ENCODE measurements at regions not wholly inside any gene's neighbourhood (a gene's known extent, or its start where the extent isn't known, plus 50 kb on each side); places are given as distances from the start of the nearest gene placed in this dataset.

- TF ChIP-seq TAF1 (IDR thresholded peaks at IDR 0.05; ENCODE audit: borderline replicate concordance, low read depth, low read length): no peak
These were observed 213.4 kb upstream of the G2E3 start (continued) for GRCh38 chr14:30345511-30345910.

GRCh38 chr14:30348445-30348844 lies 210.5 kb upstream of the G2E3 start:
- Histone ChIP-seq H3K4me1 (ENCODE audit: control insufficient read depth in 1 of 2, insufficient read depth in 2 of 2, low read depth in 1 of 2, low read length in 1 of 2) (no peaks in the 10 kb centered on the region), H3K27me3 (ENCODE audit: insufficient read depth) (peaks cover 5% of the 10 kb centered on the region; the same call in 1 of the 2 replicates), H3F3A (replicated peaks; ENCODE audit: insufficient read depth) (no peaks in the 10 kb centered on the region), H3K79me2 (ENCODE audit: insufficient read depth) (no peaks in the 10 kb centered on the region), H3K4me3 (ENCODE audit: low read depth in 2 of 2, low read length in 1 of 2) (no peak overlapping the region), H3K27ac (ENCODE audit: low read depth in 2 of 2, low read length in 1 of 2) (no peak overlapping the region), H3K9me3 (no peaks in the 10 kb centered on the region), H3K9me2 (no peaks in the 10 kb centered on the region), H4K20me1 (ENCODE audit: insufficient read depth) (no peaks in the 10 kb centered on the region), H2AFZ (ENCODE audit: low read depth) (no peak overlapping the region), H3K36me3 (replicated peaks in 1 of 2; ENCODE audit: control insufficient read depth in 1 of 2, insufficient read depth in 2 of 2, low read length in 1 of 2) (no peaks in the 10 kb centered on the region), H3K4me2 (no peak overlapping the region), H3K9ac (no peak overlapping the region)
- ChIA-PET CTCF (no interaction called here), POLR2A (no interaction called here)
- WGBS (ENCODE audit: low lambda C conversion rate): 28% methylated on average over 2 of the region's 2 CpGs
- TF ChIP-seq ELF1 (IDR thresholded peaks at IDR 0.05) (no peak), CHD2 (IDR thresholded peaks at IDR 0.05; ENCODE audit: low read length, partially characterized antibody) (no peak), TEAD4 (IDR thresholded peaks at IDR 0.05; ENCODE audit: borderline replicate concordance, insufficient read depth) (no peak), FOSL2 (IDR thresholded peaks at IDR 0.05; ENCODE audit: borderline replicate concordance, low read depth) (no peak), RCOR1 (IDR thresholded peaks at IDR 0.05; ENCODE audit: low read length) (no peak), JUND (IDR thresholded peaks at IDR 0.05) (no peak), YY1 (IDR thresholded peaks at IDR 0.05; ENCODE audit: low read depth) (no peak), RXRA (IDR thresholded peaks at IDR 0.05; ENCODE audit: borderline replicate concordance, low read depth) (no peak), ZBTB33 (IDR thresholded peaks at IDR 0.05; ENCODE audit: borderline replicate concordance, low read depth) (no peak), MAX (IDR thresholded peaks at IDR 0.05; ENCODE audit: low read depth) (no peak), RFX5 (IDR thresholded peaks at IDR 0.05; ENCODE audit: low read length) (no peak), SIN3A (IDR thresholded peaks at IDR 0.05; ENCODE audit: borderline replicate concordance, low read depth, low read length) (no peak), RAD21 (IDR thresholded peaks at IDR 0.05; ENCODE audit: low read length) (no peak)
- DNase-seq: no peak

- Histone ChIP-seq H4K20me1 (ENCODE audit: insufficient read depth) (no peaks in the 10 kb centered on the region), H3K4me1 (ENCODE audit: control insufficient read depth in 1 of 2, insufficient read depth in 2 of 2, low read depth in 1 of 2, low read length in 1 of 2) (no peaks in the 10 kb centered on the region), H3K9me3 (no peaks in the 10 kb centered on the region), H3F3A (replicated peaks; ENCODE audit: insufficient read depth) (no peaks in the 10 kb centered on the region), H2AFZ (ENCODE audit: low read depth) (no peak overlapping the region), H3K4me3 (ENCODE audit: low read depth in 2 of 2, low read length in 1 of 2) (no peak overlapping the region), H3K36me3 (replicated peaks in 1 of 2; ENCODE audit: control insufficient read depth in 1 of 2, insufficient read depth in 2 of 2, low read length in 1 of 2) (no peaks in the 10 kb centered on the region), H3K27ac (ENCODE audit: low read depth in 2 of 2, low read length in 1 of 2) (no peak overlapping the region), H3K27me3 (ENCODE audit: insufficient read depth) (peaks cover 5% of the 10 kb centered on the region; the same call in 1 of the 2 replicates), H3K79me2 (ENCODE audit: insufficient read depth) (no peaks in the 10 kb centered on the region), H3K9ac (no peak overlapping the region), H3K9me2 (no peaks in the 10 kb centered on the region), H3K4me2 (no peak overlapping the region)
- DNase-seq: no peak
- ChIA-PET CTCF (no interaction called here), POLR2A (no interaction called here)
- WGBS (ENCODE audit: low lambda C conversion rate): 2% methylated on average over 3 of the region's 3 CpGs
- TF ChIP-seq ELF1 (IDR thresholded peaks at IDR 0.05) (no peak), USF1 (IDR thresholded peaks at IDR 0.05; ENCODE audit: borderline replicate concordance, low read depth) (no peak), RCOR1 (IDR thresholded peaks at IDR 0.05; ENCODE audit: low read length) (no peak), GABPA (IDR thresholded peaks at IDR 0.05; ENCODE audit: low read depth) (no peak), FOSL2 (IDR thresholded peaks at IDR 0.05; ENCODE audit: borderline replicate concordance, low read depth) (no peak), PBX3 (IDR thresholded peaks at IDR 0.05) (no peak), RFX5 (IDR thresholded peaks at IDR 0.05; ENCODE audit: low read length) (no peak), POLR2AphosphoS5 (IDR thresholded peaks at IDR 0.05; ENCODE audit: low read depth, low read length) (no peak), MAX (IDR thresholded peaks at IDR 0.05; ENCODE audit: low read depth) (no peak), TCF12 (IDR thresholded peaks at IDR 0.05) (no peak), MEF2A (IDR thresholded peaks at IDR 0.05; ENCODE audit: borderline replicate concordance, low read depth) (no peak), GATA2 (CRISPR knock-in tag; IDR thresholded peaks at IDR 0.05) (no peak), JUND (IDR thresholded peaks at IDR 0.05) (no peak), ZBTB33 (IDR thresholded peaks at IDR 0.05; ENCODE audit: borderline replicate concordance, low read depth) (no peak)
These were observed 209.4 kb upstream of the G2E3 start for GRCh38 chr14:30349520-30349919.

Data from SK-N-SH (cell line).